ENCODE measurements at regions not wholly inside any gene's neighbourhood (a gene's known extent, or its start where the extent isn't known, plus 50 kb on each side); places are given as distances from the start of the nearest gene placed in this dataset.
"Not testable (repeated sequence)": the region's sequence is repeated elsewhere in the genome, so short reads cannot be mapped to it uniquely, and the experiment has no call there.

GRCh38 chr3:184456476-184456875 lies 76.6 kb downstream of the CHRD start:
- H2AFZ ChIP-seq = no peak overlapping the region
- H3K9ac ChIP-seq = no peak overlapping the region
- H3K27me3 ChIP-seq (ENCODE audit: control insufficient read depth, insufficient read depth, low read length) = no peaks in the 10 kb centered on the region
- H3K36me3 ChIP-seq (ENCODE audit: control insufficient read depth, insufficient read depth, low read length) = no peaks in the 10 kb centered on the region
- no peaks in the 10 kb centered on the region for H3K4me1 ChIP-seq
- no peaks in the 10 kb centered on the region for H3K9me3 ChIP-seq (ENCODE audit: control insufficient read depth, low read length)
- H3K27ac ChIP-seq = no peak overlapping the region
- H3K4me3 ChIP-seq (ENCODE audit: low read depth, low read length) = no peak overlapping the region
- H3K4me2 ChIP-seq (ENCODE audit: low read length) = no peak overlapping the region
- TF ChIP-seq, protein P1, sequence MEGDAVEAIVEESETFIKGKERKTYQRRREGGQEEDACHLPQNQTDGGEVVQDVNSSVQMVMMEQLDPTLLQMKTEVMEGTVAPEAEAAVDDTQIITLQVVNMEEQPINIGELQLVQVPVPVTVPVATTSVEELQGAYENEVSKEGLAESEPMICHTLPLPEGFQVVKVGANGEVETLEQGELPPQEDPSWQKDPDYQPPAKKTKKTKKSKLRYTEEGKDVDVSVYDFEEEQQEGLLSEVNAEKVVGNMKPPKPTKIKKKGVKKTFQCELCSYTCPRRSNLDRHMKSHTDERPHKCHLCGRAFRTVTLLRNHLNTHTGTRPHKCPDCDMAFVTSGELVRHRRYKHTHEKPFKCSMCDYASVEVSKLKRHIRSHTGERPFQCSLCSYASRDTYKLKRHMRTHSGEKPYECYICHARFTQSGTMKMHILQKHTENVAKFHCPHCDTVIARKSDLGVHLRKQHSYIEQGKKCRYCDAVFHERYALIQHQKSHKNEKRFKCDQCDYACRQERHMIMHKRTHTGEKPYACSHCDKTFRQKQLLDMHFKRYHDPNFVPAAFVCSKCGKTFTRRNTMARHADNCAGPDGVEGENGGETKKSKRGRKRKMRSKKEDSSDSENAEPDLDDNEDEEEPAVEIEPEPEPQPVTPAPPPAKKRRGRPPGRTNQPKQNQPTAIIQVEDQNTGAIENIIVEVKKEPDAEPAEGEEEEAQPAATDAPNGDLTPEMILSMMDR (IDR thresholded peaks at IDR 0.05) = no peak
- no peaks in the 10 kb centered on the region for H3K79me2 ChIP-seq

DNA sequence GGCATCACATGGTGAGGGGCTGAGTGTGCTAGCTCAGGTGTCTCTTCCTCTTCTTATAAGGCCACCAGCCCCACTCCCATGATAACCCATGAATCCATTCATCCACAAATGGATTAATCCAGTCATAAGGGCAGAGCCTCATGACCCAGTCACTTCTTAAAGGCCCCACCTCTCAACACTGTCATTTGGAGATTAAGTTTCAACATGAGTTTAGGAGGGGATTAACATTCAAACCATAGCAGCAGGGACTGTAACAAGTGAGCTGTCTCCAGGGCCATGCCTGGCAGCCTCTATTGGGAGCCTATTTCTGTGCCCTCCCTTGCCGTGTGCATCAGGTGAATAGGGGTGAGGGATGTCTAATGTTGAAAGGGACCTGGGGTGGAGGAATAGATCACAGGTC lies 77.5 kb downstream of the CHRD start:
- Histone ChIP-seq H3K27ac (no peak overlapping the region), H3K4me3 (ENCODE audit: low read depth, low read length) (no peak overlapping the region), H3K4me1 (no peaks in the 10 kb centered on the region), H3K9ac (no peak overlapping the region), H2AFZ (no peak overlapping the region), H3K27me3 (ENCODE audit: control insufficient read depth, insufficient read depth, low read length) (no peaks in the 10 kb centered on the region), H3K9me3 (ENCODE audit: control insufficient read depth, low read length) (no peaks in the 10 kb centered on the region), H3K4me2 (ENCODE audit: low read length) (no peak overlapping the region), H3K36me3 (ENCODE audit: control insufficient read depth, insufficient read depth, low read length) (no peaks in the 10 kb centered on the region), H3K79me2 (no peaks in the 10 kb centered on the region)
- TF ChIP-seq, protein P1 (IDR thresholded peaks at IDR 0.05) = no peak

DNA sequence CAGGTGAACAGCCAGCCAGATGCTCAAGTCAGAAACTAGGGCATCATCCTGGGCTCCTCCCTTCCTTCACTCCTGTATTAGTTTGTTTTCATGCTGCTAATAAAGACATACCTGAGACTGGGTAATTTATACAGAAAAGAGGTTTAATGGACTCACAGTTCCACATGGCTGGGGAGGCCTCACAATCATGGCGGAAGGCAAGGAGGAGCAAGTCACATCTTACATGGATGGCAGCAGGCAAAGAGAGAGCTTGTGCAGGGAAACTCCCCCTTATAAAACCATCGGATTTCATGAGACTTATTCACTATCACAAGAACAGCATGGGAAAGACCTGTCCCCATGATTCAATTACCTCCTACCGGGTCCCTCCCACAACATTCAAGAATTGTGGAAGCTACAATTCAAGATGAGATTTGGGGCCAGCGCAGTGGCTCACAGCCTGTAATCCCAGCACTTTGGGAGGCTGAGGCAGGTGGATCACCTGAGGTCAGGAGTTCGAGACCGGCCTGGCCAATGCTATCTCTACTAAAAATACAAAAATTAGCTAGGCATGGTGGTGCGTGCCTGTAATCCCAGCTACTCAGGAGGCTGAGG lies 78.0 kb downstream of the CHRD start:
- H2AFZ ChIP-seq; H3K4me1 ChIP-seq; H3K9me3 ChIP-seq (ENCODE audit: control insufficient read depth, low read length); H3K36me3 ChIP-seq (ENCODE audit: control insufficient read depth, insufficient read depth, low read length); H3K27ac ChIP-seq; H3K4me3 ChIP-seq (ENCODE audit: low read depth, low read length); H3K9ac ChIP-seq; H3K79me2 ChIP-seq; H3K27me3 ChIP-seq (ENCODE audit: control insufficient read depth, insufficient read depth, low read length); H3K4me2 ChIP-seq (ENCODE audit: low read length): not testable (repeated sequence)

GRCh38 chr3:184459355-184459754 lies 79.5 kb downstream of the CHRD start:
- H3K4me1 ChIP-seq = no peaks in the 10 kb centered on the region
- no peaks in the 10 kb centered on the region for H3K9me3 ChIP-seq (ENCODE audit: control insufficient read depth, low read length)
- TF ChIP-seq, protein P1 (IDR thresholded peaks at IDR 0.05) = no peak
- no peak overlapping the region for H3K4me3 ChIP-seq (ENCODE audit: low read depth, low read length)
- no peaks in the 10 kb centered on the region for H3K79me2 ChIP-seq
- no peak overlapping the region for H3K9ac ChIP-seq
- H3K27me3 ChIP-seq (ENCODE audit: control insufficient read depth, insufficient read depth, low read length) = no peaks in the 10 kb centered on the region
- no peak overlapping the region for H2AFZ ChIP-seq
- no peak overlapping the region for H3K27ac ChIP-seq
- no peaks in the 10 kb centered on the region for H3K36me3 ChIP-seq (ENCODE audit: control insufficient read depth, insufficient read depth, low read length)
- H3K4me2 ChIP-seq (ENCODE audit: low read length) = no peak overlapping the region

- Histone ChIP-seq H3K27me3 (ENCODE audit: control insufficient read depth, insufficient read depth, low read length) (no peaks in the 10 kb centered on the region), H3K9me3 (ENCODE audit: control insufficient read depth, low read length) (no peaks in the 10 kb centered on the region), H3K79me2 (no peaks in the 10 kb centered on the region), H3K27ac (no peak overlapping the region), H3K9ac (no peak overlapping the region), H3K4me2 (ENCODE audit: low read length) (no peak overlapping the region), H3K4me3 (ENCODE audit: low read depth, low read length) (no peak overlapping the region), H3K4me1 (no peaks in the 10 kb centered on the region), H2AFZ (no peak overlapping the region), H3K36me3 (ENCODE audit: control insufficient read depth, insufficient read depth, low read length) (no peaks in the 10 kb centered on the region)
- TF ChIP-seq, protein P1 (IDR thresholded peaks at IDR 0.05) = no peak
These were observed 80.4 kb downstream of the CHRD start for GRCh38 chr3:184460276-184460675.

Data from parathyroid adenoma (tissue), 2 donors.